ENCODE measurements at regions not wholly inside any gene's neighbourhood (a gene's known extent, or its start where the extent isn't known, plus 50 kb on each side); places are given as distances from the start of the nearest gene placed in this dataset.

GRCh38 chrX:13470685-13470977 lies 98.8 kb upstream of the EGFL6 start:
- Histone ChIP-seq H3K4me3 (ENCODE audit: low read length, poor library complexity, severe bottlenecking) (no peak overlapping the region), H3K4me1 (ENCODE audit: insufficient read depth, low read length, poor library complexity, severe bottlenecking) (no peaks in the 10 kb centered on the region), H3K9me2 (replicated peaks; ENCODE audit: low read depth, low read length) (no peaks in the 10 kb centered on the region), H2AFZ (ENCODE audit: low read length) (no peak overlapping the region), H3K79me2 (ENCODE audit: insufficient read depth, low read length) (no peaks in the 10 kb centered on the region), H3K9ac (ENCODE audit: low read depth, low read length, poor library complexity, severe bottlenecking) (no peak overlapping the region), H3K9me3 (ENCODE audit: insufficient read depth, low read depth, low read length) (no peaks in the 10 kb centered on the region), H3K4me2 (ENCODE audit: low read depth, low read length, poor library complexity, severe bottlenecking) (no peak overlapping the region), H3K27me3 (ENCODE audit: insufficient read depth, low read length, poor library complexity, severe bottlenecking) (no peaks in the 10 kb centered on the region), H3F3A (ENCODE audit: low read depth) (no peaks in the 10 kb centered on the region), H4K20me1 (ENCODE audit: insufficient read depth, low read length, poor library complexity, severe bottlenecking) (no peaks in the 10 kb centered on the region), H3K36me3 (ENCODE audit: insufficient read depth, low read length) (no peaks in the 10 kb centered on the region)
- TF ChIP-seq EZH2phosphoT487 (IDR thresholded peaks at IDR 0.05; ENCODE audit: borderline replicate concordance), result no peak
- TF ChIP-seq CTCF (conservative IDR thresholded peaks at IDR 0.05; ENCODE audit: low read length), result no peak

- no peak overlapping the region for H3K9ac ChIP-seq (ENCODE audit: low read depth, low read length, poor library complexity, severe bottlenecking)
- H4K20me1 ChIP-seq (ENCODE audit: insufficient read depth, low read length, poor library complexity, severe bottlenecking), result no peaks in the 10 kb centered on the region
- no peaks in the 10 kb centered on the region for H3K9me3 ChIP-seq (ENCODE audit: insufficient read depth, low read depth, low read length)
- no peak overlapping the region for H2AFZ ChIP-seq (ENCODE audit: low read length)
- no peak overlapping the region for H3K4me3 ChIP-seq (ENCODE audit: low read length, poor library complexity, severe bottlenecking)
- H3K4me1 ChIP-seq (ENCODE audit: insufficient read depth, low read length, poor library complexity, severe bottlenecking), result no peaks in the 10 kb centered on the region
- TF ChIP-seq CTCF (conservative IDR thresholded peaks at IDR 0.05; ENCODE audit: low read length), result no peak
- TF ChIP-seq EZH2phosphoT487 (IDR thresholded peaks at IDR 0.05; ENCODE audit: borderline replicate concordance), result no peak
- H3F3A ChIP-seq (ENCODE audit: low read depth), result no peaks in the 10 kb centered on the region
- no peaks in the 10 kb centered on the region for H3K36me3 ChIP-seq (ENCODE audit: insufficient read depth, low read length)
- no peaks in the 10 kb centered on the region for H3K27me3 ChIP-seq (ENCODE audit: insufficient read depth, low read length, poor library complexity, severe bottlenecking)
- H3K4me2 ChIP-seq (ENCODE audit: low read depth, low read length, poor library complexity, severe bottlenecking), result no peak overlapping the region
- no peaks in the 10 kb centered on the region for H3K9me2 ChIP-seq (replicated peaks; ENCODE audit: low read depth, low read length)
- H3K79me2 ChIP-seq (ENCODE audit: insufficient read depth, low read length), result no peaks in the 10 kb centered on the region
Measured at GRCh38 chrX:13469963-13470684, 99.3 kb upstream of the EGFL6 start.

- no peak overlapping the region for H3K9ac ChIP-seq (ENCODE audit: low read depth, low read length, poor library complexity, severe bottlenecking)
- H3K9me3 ChIP-seq (ENCODE audit: insufficient read depth, low read depth, low read length), result no peaks in the 10 kb centered on the region
- H3K9me2 ChIP-seq (replicated peaks; ENCODE audit: low read depth, low read length), result no peaks in the 10 kb centered on the region
- no peaks in the 10 kb centered on the region for H3K27me3 ChIP-seq (ENCODE audit: insufficient read depth, low read length, poor library complexity, severe bottlenecking)
- no peaks in the 10 kb centered on the region for H3K79me2 ChIP-seq (ENCODE audit: insufficient read depth, low read length)
- no peaks in the 10 kb centered on the region for H4K20me1 ChIP-seq (ENCODE audit: insufficient read depth, low read length, poor library complexity, severe bottlenecking)
- no peaks in the 10 kb centered on the region for H3K36me3 ChIP-seq (ENCODE audit: insufficient read depth, low read length)
- no peak overlapping the region for H2AFZ ChIP-seq (ENCODE audit: low read length)
- H3F3A ChIP-seq (ENCODE audit: low read depth), result no peaks in the 10 kb centered on the region
- H3K4me3 ChIP-seq (ENCODE audit: low read length, poor library complexity, severe bottlenecking), result no peak overlapping the region
- TF ChIP-seq CTCF (conservative IDR thresholded peaks at IDR 0.05; ENCODE audit: low read length) (no peak), EZH2phosphoT487 (IDR thresholded peaks at IDR 0.05; ENCODE audit: borderline replicate concordance) (no peak)
- peaks cover 9% of the 10 kb centered on the region for H3K4me1 ChIP-seq (ENCODE audit: insufficient read depth, low read length, poor library complexity, severe bottlenecking)
- H3K4me2 ChIP-seq (ENCODE audit: low read depth, low read length, poor library complexity, severe bottlenecking), result no peak overlapping the region
Measured at GRCh38 chrX:13468096-13468495, 101.3 kb upstream of the EGFL6 start.

Measured in Loucy (cell line).